ENCODE measurements at regions not wholly inside any gene's neighbourhood (a gene's known extent, or its start where the extent isn't known, plus 50 kb on each side); places are given as distances from the start of the nearest gene placed in this dataset.

DNA sequence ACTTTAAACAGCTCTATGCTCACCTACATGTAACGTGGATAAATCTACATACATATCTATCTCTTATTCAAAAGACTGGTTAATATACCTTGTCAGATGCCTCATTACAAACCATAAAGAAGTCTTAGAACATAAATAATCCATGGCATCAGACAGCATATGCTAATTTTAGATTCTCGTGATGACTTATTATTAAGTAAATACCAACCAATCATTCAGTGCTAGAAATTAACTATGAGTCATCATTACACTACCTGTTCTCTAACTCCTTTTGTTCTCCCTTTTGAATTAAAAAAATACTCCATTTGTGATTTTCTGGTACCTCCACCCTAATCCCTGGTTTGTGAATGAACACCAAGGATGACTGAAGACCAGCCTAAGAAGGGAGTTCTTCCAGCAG is 754.3 kb upstream of the ARGLU1 start:
- TF ChIP-seq POLR2AphosphoS5 (IDR thresholded peaks at IDR 0.05) (no peak), EP300 (conservative IDR thresholded peaks at IDR 0.05; ENCODE audit: poor library complexity, severe bottlenecking) (no peak), EZH2 (IDR thresholded peaks at IDR 0.05; ENCODE audit: borderline replicate concordance, insufficient read depth, low read length, poor library complexity, severe bottlenecking) (no peak)
- TF ChIP-seq, protein P1, sequence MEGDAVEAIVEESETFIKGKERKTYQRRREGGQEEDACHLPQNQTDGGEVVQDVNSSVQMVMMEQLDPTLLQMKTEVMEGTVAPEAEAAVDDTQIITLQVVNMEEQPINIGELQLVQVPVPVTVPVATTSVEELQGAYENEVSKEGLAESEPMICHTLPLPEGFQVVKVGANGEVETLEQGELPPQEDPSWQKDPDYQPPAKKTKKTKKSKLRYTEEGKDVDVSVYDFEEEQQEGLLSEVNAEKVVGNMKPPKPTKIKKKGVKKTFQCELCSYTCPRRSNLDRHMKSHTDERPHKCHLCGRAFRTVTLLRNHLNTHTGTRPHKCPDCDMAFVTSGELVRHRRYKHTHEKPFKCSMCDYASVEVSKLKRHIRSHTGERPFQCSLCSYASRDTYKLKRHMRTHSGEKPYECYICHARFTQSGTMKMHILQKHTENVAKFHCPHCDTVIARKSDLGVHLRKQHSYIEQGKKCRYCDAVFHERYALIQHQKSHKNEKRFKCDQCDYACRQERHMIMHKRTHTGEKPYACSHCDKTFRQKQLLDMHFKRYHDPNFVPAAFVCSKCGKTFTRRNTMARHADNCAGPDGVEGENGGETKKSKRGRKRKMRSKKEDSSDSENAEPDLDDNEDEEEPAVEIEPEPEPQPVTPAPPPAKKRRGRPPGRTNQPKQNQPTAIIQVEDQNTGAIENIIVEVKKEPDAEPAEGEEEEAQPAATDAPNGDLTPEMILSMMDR (IDR thresholded peaks at IDR 0.05; ENCODE audit: poor library complexity, severe bottlenecking), result no peak

Measured in neural cell (in vitro differentiated cells).